ENCODE measurements at regions not wholly inside any gene's neighbourhood (a gene's known extent, or its start where the extent isn't known, plus 50 kb on each side); places are given as distances from the start of the nearest gene placed in this dataset.

GRCh38 chr12:73390261-73390660, 1118.1 kb downstream of the TRHDE start:
- TF ChIP-seq CTCF (IDR thresholded peaks at IDR 0.05) = no peak
- Mint-ChIP-seq H3K27ac (no peak overlapping the region), H3K9me3 (peaks cover 5% of the 10 kb centered on the region), H3K4me3 (no peak overlapping the region), H3K27me3 (no peaks in the 10 kb centered on the region), H3K4me1 (no peaks in the 10 kb centered on the region), H3K36me3 (ENCODE audit: low read depth) (no peaks in the 10 kb centered on the region)
- DNase-seq (no peak), ATAC-seq (ENCODE audit: low read depth) (no peak)
- intact Hi-C loops (cut with micrococcal nuclease) = no loop called here
- POLR2A ChIA-PET = no interaction called here
- CTCF ChIA-PET = no interaction called here

DNA sequence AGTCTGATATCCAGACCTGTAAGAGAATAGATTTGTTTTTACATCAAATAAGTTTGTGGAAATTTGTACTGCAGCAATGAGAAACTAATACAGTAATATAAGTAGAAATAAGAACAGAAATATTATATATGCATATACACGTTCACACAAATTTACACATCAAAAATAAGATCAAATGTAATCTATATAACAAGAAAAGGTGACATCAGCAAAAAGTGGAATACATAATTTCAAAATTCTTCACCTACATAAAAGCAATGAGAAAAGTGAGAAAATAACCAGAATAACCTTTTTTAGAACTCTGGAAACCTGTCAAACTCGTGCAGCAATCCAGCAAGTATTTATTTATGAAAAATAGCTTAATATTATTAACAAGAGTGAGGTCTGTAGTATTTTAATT, 1124.6 kb upstream of the ATXN7L3B start:
- H3K36me3 Mint-ChIP-seq (ENCODE audit: low read depth) = no peaks in the 10 kb centered on the region
- H3K27ac Mint-ChIP-seq = no peak overlapping the region
- ChIA-PET CTCF (no interaction called here), POLR2A (no interaction called here)
- H3K27me3 Mint-ChIP-seq = no peaks in the 10 kb centered on the region
- TF ChIP-seq CTCF (IDR thresholded peaks at IDR 0.05) = no peak
- intact Hi-C loops (cut with micrococcal nuclease) = no loop called here
- DNase-seq (no peak), ATAC-seq (ENCODE audit: low read depth) (no peak)
- peaks cover 23% of the 10 kb centered on the region for H3K9me3 Mint-ChIP-seq
- H3K4me3 Mint-ChIP-seq = no peak overlapping the region
- H3K4me1 Mint-ChIP-seq = no peaks in the 10 kb centered on the region

DNA sequence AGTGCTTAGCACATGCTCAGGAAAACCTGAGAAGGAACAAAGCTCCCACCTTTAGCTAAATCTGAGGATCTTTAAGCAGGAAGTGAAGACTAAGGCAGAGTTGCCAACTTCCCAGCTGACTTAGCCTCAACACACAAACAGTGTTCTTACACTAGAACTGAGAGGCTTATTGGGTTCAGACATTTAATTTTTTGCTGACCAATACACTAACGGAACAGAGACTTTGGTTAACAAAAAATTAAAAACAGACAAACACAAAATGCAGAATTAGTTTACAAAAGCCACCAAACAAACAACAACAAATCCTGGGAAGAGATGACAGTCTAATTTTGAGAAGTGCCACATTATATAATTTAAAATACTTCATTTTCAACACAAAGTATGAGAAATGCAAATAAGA, 1123.7 kb upstream of the ATXN7L3B start:
- ATAC-seq (ENCODE audit: low read depth) (no peak), DNase-seq (no peak)
- peaks cover 23% of the 10 kb centered on the region for H3K9me3 Mint-ChIP-seq
- intact Hi-C loops (cut with micrococcal nuclease) = no loop called here
- no peaks in the 10 kb centered on the region for H3K4me1 Mint-ChIP-seq
- CTCF ChIA-PET = no interaction called here
- no peaks in the 10 kb centered on the region for H3K36me3 Mint-ChIP-seq (ENCODE audit: low read depth)
- no peak for TF ChIP-seq CTCF (IDR thresholded peaks at IDR 0.05)
- no peak overlapping the region for H3K4me3 Mint-ChIP-seq
- POLR2A ChIA-PET = no interaction called here
- H3K27ac Mint-ChIP-seq = no peak overlapping the region
- no peaks in the 10 kb centered on the region for H3K27me3 Mint-ChIP-seq

DNA sequence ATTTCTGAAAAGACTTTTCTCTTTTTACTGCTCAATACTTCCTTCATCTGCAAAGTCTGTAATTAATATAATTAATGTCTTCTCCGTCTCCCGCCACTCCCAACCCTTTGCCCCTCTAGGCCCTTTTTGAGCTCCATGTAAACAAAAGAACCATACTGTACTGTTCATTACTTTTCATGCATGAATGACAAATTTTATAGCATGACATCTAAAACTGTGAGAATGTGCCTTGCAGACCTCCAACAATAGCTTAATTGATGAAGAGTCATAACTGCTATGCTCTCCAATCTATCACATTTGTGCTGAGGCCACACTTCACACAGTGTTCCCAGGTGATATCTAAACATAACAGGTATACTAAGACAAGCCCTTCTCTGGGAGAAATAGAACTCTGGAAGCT, 1122.7 kb upstream of the ATXN7L3B start:
- CTCF ChIA-PET = no interaction called here
- intact Hi-C loops (cut with micrococcal nuclease) = no loop called here
- Mint-ChIP-seq H3K9me3 (peaks cover 23% of the 10 kb centered on the region), H3K4me3 (no peak overlapping the region), H3K4me1 (no peaks in the 10 kb centered on the region), H3K27me3 (no peaks in the 10 kb centered on the region), H3K36me3 (ENCODE audit: low read depth) (no peaks in the 10 kb centered on the region), H3K27ac (no peak overlapping the region)
- no peak for DNase-seq
- no peak for ATAC-seq (ENCODE audit: low read depth)
- POLR2A ChIA-PET = no interaction called here
- no peak for TF ChIP-seq CTCF (IDR thresholded peaks at IDR 0.05)

- no peak for ATAC-seq (ENCODE audit: low read depth)
- no peaks in the 10 kb centered on the region for H3K4me1 Mint-ChIP-seq
Observed at GRCh38 chr12:73418541-73418940, 1119.1 kb upstream of the ATXN7L3B start.

More at GRCh38 chr12:73418541-73418940, 1119.1 kb upstream of the ATXN7L3B start:
- intact Hi-C loops (cut with micrococcal nuclease) = no loop called here
- POLR2A ChIA-PET = no interaction called here
- no peak for DNase-seq
- Mint-ChIP-seq H3K27me3 (no peaks in the 10 kb centered on the region), H3K36me3 (ENCODE audit: low read depth) (no peaks in the 10 kb centered on the region), H3K9me3 (peaks cover 14% of the 10 kb centered on the region), H3K4me3 (no peak overlapping the region), H3K27ac (no peak overlapping the region)
- CTCF ChIA-PET = no interaction called here
- no peak for TF ChIP-seq CTCF (IDR thresholded peaks at IDR 0.05)

Measured in activated B cell treated with CpG ODN at 0.5 μM for 24 hours (primary cell).